Spleen (tissue), 11 donors: ENCODE measurements at regions not wholly inside any gene's neighbourhood (a gene's known extent, or its start where the extent isn't known, plus 50 kb on each side); places are given as distances from the start of the nearest gene placed in this dataset.

Source experiments
- DNase-seq: peaks from one replicate; pipeline ENCODE4 v3.0.0-alpha.2; 2020
- H3K27ac ChIP-seq, 8 donors: fragments of 200-600 bp; sonication (generic) in 7 of 8; 1 replicate in 4 of 8; 2 replicates in 4 of 8; pipeline versions ENCODE4 v1.5.0 to v1.8.0; 2016 to 2021; ENCODE audit warnings: inconsistent platforms in 4 of 8, mild to moderate bottlenecking in 4 of 8, moderate library complexity in 1 of 8
- H3K27me3 ChIP-seq, 7 donors: fragments of 200-600 bp; sonication (generic) in 6 of 7; replicated peaks in 1 of 7; 1 replicate in 4 of 7; 2 replicates in 3 of 7; pipeline versions ENCODE4 v1.5.0 to v1.8.0; 2016 to 2021; ENCODE audit warnings: inconsistent platforms in 3 of 7, mild to moderate bottlenecking in 1 of 7
- H3K36me3 ChIP-seq, 6 donors: fragments of 200-600 bp; sonication (generic) in 5 of 6; 1 replicate in 4 of 6; 2 replicates in 2 of 6; pipeline versions ENCODE4 v1.5.0 to v1.8.0; 2016 to 2021; ENCODE audit warnings: inconsistent platforms in 2 of 6
- H3K4me1 ChIP-seq, 6 donors: fragments of 200-600 bp; sonication (generic) in 5 of 6; 1 replicate in 3 of 6; 2 replicates in 3 of 6; pipeline versions ENCODE4 v1.5.0 to v1.8.0; 2016 to 2021; ENCODE audit warnings: inconsistent platforms in 3 of 6
- H3K4me3 ChIP-seq, 8 donors: fragments of 200-600 bp; sonication (generic) in 7 of 8; 1 replicate in 4 of 8; 2 replicates in 4 of 8; pipeline versions ENCODE4 v1.5.0 to v1.8.0; 2016 to 2021; ENCODE audit warnings: inconsistent platforms in 4 of 8, mild to moderate bottlenecking in 4 of 8, moderate library complexity in 2 of 8
- H3K9me3 ChIP-seq, 8 donors: fragments of 200-600 bp; sonication (generic) in 7 of 8; 1 replicate in 4 of 8; 2 replicates in 4 of 8; pipeline versions ENCODE4 v1.5.0 to v1.8.0; 2016 to 2021; ENCODE audit warnings: inconsistent platforms in 4 of 8
- POLR2A ChIP-seq, 3 donors: fragments of 450-650 bp; IDR thresholded peaks; one replicate each; pipeline ENCODE4 v1.5.1; 2017; ENCODE audit warnings: antibody characterized with exemption in 3 of 3, mild to moderate bottlenecking in 1 of 3
- POLR2AphosphoS5 ChIP-seq, 3 donors: sonication (generic); formaldehyde crosslinking; IDR thresholded peaks; one replicate each; pipeline ENCODE4 v1.5.1; 2017; ENCODE audit warnings: antibody characterized with exemption in 3 of 3
- WGBS, 5 donors: extraction: QIAGEN DNeasy Blood & Tissue Kit in 3 of 5; methylation state at CpG; one replicate each; pipeline versions ENCODE4 v1.1.5 to v1.1.7; 2013 to 2018; 5-methylcytosine and 5-hydroxymethylcytosine counted together
- intact Hi-C: fragments of 100-400 bp; cut with DNase I; formaldehyde crosslinking; loops from one replicate; pipeline ENCODE4 v1.15.0; 2023; ENCODE audit warnings: low total_unique reads
- TF ChIP-seq, protein P1 (sequence below), 11 experiments: fragments of 200-600 bp in 7 of 11; fragments of 450-650 bp in 4 of 11; sonication (generic) in 4 of 11; IDR thresholded peaks in 8 of 11; conservative IDR thresholded peaks in 3 of 11; 1 replicate in 7 of 11; 2 replicates in 4 of 11; pipeline versions ENCODE4 v1.4.0 to v1.8.0; 2016 to 2021; ENCODE audit warnings: antibody characterized with exemption in 11 of 11, inconsistent platforms in 4 of 11, mild to moderate bottlenecking in 1 of 11
- donor health status: healthy with polysubstance abuse.
- donor health status: DM: no; HTN: no; CAD: no; lungs with moderate emphysema.
- donor health status: DM: no; HTN: no; CAD: no.
- donor health status: Bipolar disorder and iron deficiency.
- donor health status: healthy.
- donor health status: DM: no; HTN: no; CAD: no.
- donor health status: DM: yes; HTN: yes; CAD: no.

GRCh38 chr5:42951293-42951840, 88.8 kb downstream of the ANXA2R start:
- Histone ChIP-seq H3K27me3 (peaks cover 0 to 64% (median 0%) of the 10 kb centered on the region in 7 donors), H3K27ac (peak overlapping the region; percentile 96 to 99 (median 98)), H3K9me3 (peaks cover 0 to 28% (median 18%) of the 10 kb centered on the region in 8 donors), H3K4me3 (peak overlapping the region; percentile 37 to 80 (median 49)), H3K4me1 (peaks cover 3 to 51% (median 41%) of the 10 kb centered on the region in 6 donors), H3K36me3 (peaks cover 0 to 3% (median 0%) of the 10 kb centered on the region in 6 donors)
- TF ChIP-seq POLR2A (IDR thresholded peaks at IDR 0.05) = peak in 1 of 3 donors; percentile 26
- TF ChIP-seq POLR2AphosphoS5 (IDR thresholded peaks at IDR 0.05) = peak; percentile 62 to 87 (median 82)
- TF ChIP-seq, protein P1, sequence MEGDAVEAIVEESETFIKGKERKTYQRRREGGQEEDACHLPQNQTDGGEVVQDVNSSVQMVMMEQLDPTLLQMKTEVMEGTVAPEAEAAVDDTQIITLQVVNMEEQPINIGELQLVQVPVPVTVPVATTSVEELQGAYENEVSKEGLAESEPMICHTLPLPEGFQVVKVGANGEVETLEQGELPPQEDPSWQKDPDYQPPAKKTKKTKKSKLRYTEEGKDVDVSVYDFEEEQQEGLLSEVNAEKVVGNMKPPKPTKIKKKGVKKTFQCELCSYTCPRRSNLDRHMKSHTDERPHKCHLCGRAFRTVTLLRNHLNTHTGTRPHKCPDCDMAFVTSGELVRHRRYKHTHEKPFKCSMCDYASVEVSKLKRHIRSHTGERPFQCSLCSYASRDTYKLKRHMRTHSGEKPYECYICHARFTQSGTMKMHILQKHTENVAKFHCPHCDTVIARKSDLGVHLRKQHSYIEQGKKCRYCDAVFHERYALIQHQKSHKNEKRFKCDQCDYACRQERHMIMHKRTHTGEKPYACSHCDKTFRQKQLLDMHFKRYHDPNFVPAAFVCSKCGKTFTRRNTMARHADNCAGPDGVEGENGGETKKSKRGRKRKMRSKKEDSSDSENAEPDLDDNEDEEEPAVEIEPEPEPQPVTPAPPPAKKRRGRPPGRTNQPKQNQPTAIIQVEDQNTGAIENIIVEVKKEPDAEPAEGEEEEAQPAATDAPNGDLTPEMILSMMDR (IDR thresholded peaks at IDR 0.05 in 8 of 11, conservative IDR thresholded peaks at IDR 0.05 in 3 of 11) = no peak
- 1 to 19% (median 1%) methylated on average over 33 to 46 of the region's 46 CpGs for WGBS, 5 donors
- intact Hi-C loops = loop anchor here (5.0 kb wide), 1 partner anchor 36 kb away; no protein-coding TSS in a partner anchor
- DNase-seq = peak; percentile 91

GRCh38 chr5:42950456-42951292, 89.4 kb downstream of the ANXA2R start:
- Histone ChIP-seq H3K4me3 (peak overlapping the region; percentile 37 to 80 (median 49)), H3K4me1 (peaks cover 3 to 51% (median 41%) of the 10 kb centered on the region in 6 donors), H3K27me3 (peaks cover 0 to 67% (median 0%) of the 10 kb centered on the region in 7 donors), H3K27ac (peak overlapping the region; percentile 96 to 99 (median 98)), H3K36me3 (peaks cover 0 to 3% (median 0%) of the 10 kb centered on the region in 6 donors), H3K9me3 (peaks cover 0 to 28% (median 18%) of the 10 kb centered on the region in 8 donors)
- intact Hi-C loops = loop anchor here (5.0 kb wide), 1 partner anchor 37 kb away; no protein-coding TSS in a partner anchor
- no peak for DNase-seq
- WGBS, 5 donors = 1 to 7% (median 1%) methylated on average over 24 to 46 of the region's 46 CpGs
- TF ChIP-seq POLR2A (IDR thresholded peaks at IDR 0.05) = peak in 1 of 3 donors; percentile 20
- TF ChIP-seq, protein P1 (IDR thresholded peaks at IDR 0.05 in 8 of 11, conservative IDR thresholded peaks at IDR 0.05 in 3 of 11) = no peak
- peak in 1 of 3 donors; percentile 76 for TF ChIP-seq POLR2AphosphoS5 (IDR thresholded peaks at IDR 0.05)

DNA sequence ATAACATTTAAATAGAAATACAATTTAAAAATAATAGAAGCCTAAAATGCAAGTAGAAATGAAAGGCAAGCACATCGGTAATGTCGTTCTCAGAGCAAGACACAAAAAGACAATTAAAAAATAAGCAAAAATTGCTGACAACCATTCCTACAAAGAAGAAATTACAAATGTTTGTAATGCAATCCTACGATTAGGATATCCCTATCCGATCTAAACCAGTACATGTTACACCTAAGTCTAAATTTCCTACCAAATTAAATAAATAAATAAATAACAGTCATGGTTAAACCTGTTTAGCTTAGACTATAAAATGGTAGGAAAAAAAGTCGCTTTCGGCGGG, 90.0 kb downstream of the ANXA2R start:
- Histone ChIP-seq H3K27me3 (peaks cover 0 to 70% (median 0%) of the 10 kb centered on the region in 7 donors), H3K4me1 (peaks cover 3 to 51% (median 41%) of the 10 kb centered on the region in 6 donors), H3K36me3 (peaks cover 0 to 3% (median 0%) of the 10 kb centered on the region in 6 donors), H3K9me3 (peaks cover 0 to 24% (median 18%) of the 10 kb centered on the region in 8 donors), H3K4me3 (peak overlapping the region; percentile 28 to 80 (median 49)), H3K27ac (peak overlapping the region; percentile 96 to 99 (median 98))
- WGBS, 5 donors = 25 to 39% (median 28%) methylated on average over 7 of the region's 7 CpGs
- no peak for TF ChIP-seq POLR2A (IDR thresholded peaks at IDR 0.05)
- DNase-seq = no peak
- intact Hi-C loops = loop anchor here (5.0 kb wide), 1 partner anchor 37 kb away; no protein-coding TSS in a partner anchor

- H3K36me3 ChIP-seq = peaks cover 0 to 3% (median 0%) of the 10 kb centered on the region in 6 donors
- peaks cover 0 to 75% (median 0%) of the 10 kb centered on the region in 7 donors for H3K27me3 ChIP-seq
- peaks cover 3 to 51% (median 41%) of the 10 kb centered on the region in 6 donors for H3K4me1 ChIP-seq
- H3K9me3 ChIP-seq = peaks cover 0 to 18% (median 15%) of the 10 kb centered on the region in 8 donors
- TF ChIP-seq POLR2A (IDR thresholded peaks at IDR 0.05) = no peak
- TF ChIP-seq POLR2AphosphoS5 (IDR thresholded peaks at IDR 0.05) = peak; percentile 32 to 84 (median 70)
- TF ChIP-seq, protein P1 (IDR thresholded peaks at IDR 0.05 in 8 of 11, conservative IDR thresholded peaks at IDR 0.05 in 3 of 11) = peak in 10 of 11 experiments; percentile 37 to 80 (median 61)
- whole genome bisulfite sequencing, 5 donors = 3 to 7% (median 5%) methylated on average over 33 of the region's 33 CpGs
- peak overlapping the region; percentile 96 to 99 (median 98) for H3K27ac ChIP-seq
- intact Hi-C loops = loop anchor here (5.0 kb wide), 1 partner anchor 38 kb away; no protein-coding TSS in a partner anchor
- peak overlapping the region; percentile 28 to 80 (median 49) for H3K4me3 ChIP-seq
- DNase-seq = peak; percentile 92
Observed at GRCh38 chr5:42949348-42950115, 90.6 kb downstream of the ANXA2R start.
